ENCODE measurements at regions not wholly inside any gene's neighbourhood (a gene's known extent, or its start where the extent isn't known, plus 50 kb on each side); places are given as distances from the start of the nearest gene placed in this dataset.

- no peak for TF ChIP-seq CTCF (IDR thresholded peaks at IDR 0.05; ENCODE audit: low read depth, low read length)
- no peak overlapping the region for H3K4me3 ChIP-seq (ENCODE audit: low read depth, low read length)
Observed at GRCh38 chr20:50296450-50297375, 106.1 kb downstream of the CEBPB start.

GRCh38 chr20:50297498-50298376 is 107.1 kb downstream of the CEBPB start:
- TF ChIP-seq CTCF (IDR thresholded peaks at IDR 0.05; ENCODE audit: low read depth, low read length) = no peak
- H3K4me3 ChIP-seq (ENCODE audit: low read depth, low read length) = no peak overlapping the region

- no peak overlapping the region for H3K4me3 ChIP-seq (ENCODE audit: low read depth, low read length)
- TF ChIP-seq CTCF (IDR thresholded peaks at IDR 0.05; ENCODE audit: low read depth, low read length) = no peak
Observed at GRCh38 chr20:50298554-50299324, 108.1 kb downstream of the CEBPB start.

GRCh38 chr20:50299325-50299629 is 108.6 kb downstream of the CEBPB start:
- no peak for TF ChIP-seq CTCF (IDR thresholded peaks at IDR 0.05; ENCODE audit: low read depth, low read length)
- no peak overlapping the region for H3K4me3 ChIP-seq (ENCODE audit: low read depth, low read length)

- no peak for TF ChIP-seq CTCF (IDR thresholded peaks at IDR 0.05; ENCODE audit: low read depth, low read length)
- H3K4me3 ChIP-seq (ENCODE audit: low read depth, low read length) = no peak overlapping the region
Observed at GRCh38 chr20:50301165-50301564, 110.5 kb downstream of the CEBPB start.

GRCh38 chr20:50301712-50302111 is 111.1 kb downstream of the CEBPB start:
- no peak overlapping the region for H3K4me3 ChIP-seq (ENCODE audit: low read depth, low read length)
- TF ChIP-seq CTCF (IDR thresholded peaks at IDR 0.05; ENCODE audit: low read depth, low read length) = no peak

Data from WI38 (cell line).